Stromal cell of bone marrow (primary cell): ENCODE measurements at regions not wholly inside any gene's neighbourhood (a gene's known extent, or its start where the extent isn't known, plus 50 kb on each side); places are given as distances from the start of the nearest gene placed in this dataset.

Experiments used
- DNase-seq: peaks from one replicate; pipeline ENCODE4 v3.0.0-alpha.2; 2012; ENCODE audit warnings: low read depth

GRCh38 chr4:56206258-56206657 lies 181.0 kb downstream of the AASDH start:
- DNase-seq = no peak

- no peak for DNase-seq
These were observed 187.0 kb downstream of the AASDH start for GRCh38 chr4:56200275-56200674.

GRCh38 chr4:56198265-56198664 lies 189.0 kb downstream of the AASDH start:
- no peak for DNase-seq

DNA sequence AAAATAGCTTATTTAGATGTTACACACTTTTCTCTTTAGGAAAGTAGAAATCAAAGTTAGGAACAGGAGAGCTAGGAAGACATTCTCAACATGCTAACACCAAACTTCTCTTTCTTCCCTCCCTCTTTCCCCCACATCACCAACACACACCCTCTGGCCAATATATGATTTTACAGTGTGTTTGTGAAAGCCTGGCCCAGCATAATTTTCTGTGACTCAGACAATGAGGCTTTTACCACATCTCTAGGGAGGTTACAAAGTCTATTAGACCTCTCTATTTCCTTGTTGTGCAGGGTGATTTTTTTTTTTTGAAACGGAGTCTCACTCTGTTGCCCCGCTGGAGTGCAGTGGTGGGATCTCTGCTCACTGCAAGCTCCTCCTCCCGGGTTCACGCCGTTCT lies 189.9 kb downstream of the AASDH start:
- DNase-seq = peak; percentile 13

DNA sequence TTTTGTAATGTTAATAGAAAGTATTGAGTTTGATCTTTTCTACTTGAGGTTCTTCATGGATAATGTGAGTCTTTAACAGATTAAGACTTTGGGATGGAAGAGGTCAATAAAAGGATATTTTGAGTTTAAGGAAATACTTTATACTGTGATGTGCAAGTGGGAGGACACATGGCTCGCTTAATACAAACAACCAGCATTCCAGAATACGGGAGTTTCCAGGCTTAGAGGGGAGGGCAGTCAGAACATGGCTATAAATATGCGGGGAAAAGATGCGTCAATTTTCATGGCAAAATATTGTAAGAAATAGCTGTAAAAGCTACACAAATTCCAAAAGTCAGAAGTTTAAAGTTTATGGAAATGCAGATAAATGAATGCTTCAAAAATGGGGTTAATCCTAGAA lies 192.3 kb downstream of the AASDH start:
- no peak for DNase-seq

DNA sequence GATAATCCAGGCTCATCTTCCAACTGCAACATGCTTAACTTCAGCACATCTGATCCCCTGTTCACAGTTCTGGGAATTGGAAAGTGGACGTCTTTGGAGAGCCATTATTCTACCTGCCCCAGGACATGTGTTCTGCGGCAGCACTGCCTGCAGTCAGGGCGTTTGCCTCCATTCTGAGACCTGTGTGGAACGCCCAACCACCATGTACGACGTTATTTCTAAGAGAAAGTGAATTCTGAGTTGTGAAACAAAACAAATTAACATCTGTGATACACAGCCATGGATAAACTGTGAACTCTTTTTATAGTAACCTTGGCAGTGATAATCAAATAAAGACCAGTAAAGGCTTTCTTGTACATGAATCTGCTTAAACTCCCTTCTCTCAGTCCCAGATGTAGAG lies 195.8 kb downstream of the AASDH start:
- DNase-seq = no peak

GRCh38 chr4:56187688-56188087 lies 199.6 kb downstream of the AASDH start:
- no peak for DNase-seq

- no peak for DNase-seq
These were observed 200.3 kb downstream of the AASDH start for GRCh38 chr4:56186808-56187523.

DNA sequence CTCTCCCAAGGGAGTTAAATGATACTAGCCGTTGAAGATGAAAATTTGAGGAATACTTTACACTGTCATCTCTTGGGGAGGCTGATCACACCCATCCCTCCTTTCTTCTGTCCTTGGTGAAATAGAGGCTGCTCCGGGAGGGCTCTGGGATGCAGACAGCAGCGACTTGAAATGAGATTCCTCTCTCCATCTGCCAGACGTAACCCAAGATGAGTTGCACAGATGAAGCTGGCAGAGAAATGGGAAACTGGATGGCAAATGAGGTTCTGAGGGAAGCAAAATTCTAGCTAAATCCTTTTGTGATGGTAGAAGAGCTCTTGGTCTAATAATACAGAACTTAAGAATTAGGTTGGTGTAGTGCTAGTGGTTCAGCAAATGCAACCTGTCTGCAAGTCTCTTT lies 201.4 kb downstream of the AASDH start:
- no peak for DNase-seq

DNA sequence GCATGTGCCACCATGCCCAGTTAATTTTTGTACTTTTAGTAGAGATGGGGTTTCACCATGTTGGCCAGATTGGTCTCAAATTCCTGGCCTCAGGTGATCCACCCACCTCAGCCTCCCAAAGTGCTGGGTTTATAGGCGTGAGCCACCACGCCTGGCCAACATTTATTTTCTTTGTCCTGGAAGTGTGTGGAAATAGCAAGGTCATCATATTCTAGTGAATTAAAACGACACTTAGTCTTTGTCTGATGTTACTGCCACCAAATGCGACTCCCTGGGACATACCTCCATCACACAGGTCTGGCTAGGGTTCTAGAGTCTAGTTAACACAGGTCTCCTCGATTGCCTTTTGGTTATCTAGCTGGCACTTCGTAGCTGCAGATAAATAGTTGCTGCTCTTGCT lies 203.1 kb downstream of the AASDH start:
- DNase-seq = no peak

- DNase-seq = no peak
These were observed 203.8 kb downstream of the AASDH start for GRCh38 chr4:56183344-56183959.

GRCh38 chr4:56182356-56182755 lies 204.9 kb downstream of the AASDH start:
- no peak for DNase-seq

GRCh38 chr4:56181140-56181953 lies 205.9 kb downstream of the AASDH start:
- no peak for DNase-seq

- no peak for DNase-seq
These were observed 218.2 kb downstream of the AASDH start for GRCh38 chr4:56169061-56169460.

- DNase-seq = no peak
These were observed 216.2 kb downstream of the CEP135 start for GRCh38 chr4:56164907-56165306.

DNA sequence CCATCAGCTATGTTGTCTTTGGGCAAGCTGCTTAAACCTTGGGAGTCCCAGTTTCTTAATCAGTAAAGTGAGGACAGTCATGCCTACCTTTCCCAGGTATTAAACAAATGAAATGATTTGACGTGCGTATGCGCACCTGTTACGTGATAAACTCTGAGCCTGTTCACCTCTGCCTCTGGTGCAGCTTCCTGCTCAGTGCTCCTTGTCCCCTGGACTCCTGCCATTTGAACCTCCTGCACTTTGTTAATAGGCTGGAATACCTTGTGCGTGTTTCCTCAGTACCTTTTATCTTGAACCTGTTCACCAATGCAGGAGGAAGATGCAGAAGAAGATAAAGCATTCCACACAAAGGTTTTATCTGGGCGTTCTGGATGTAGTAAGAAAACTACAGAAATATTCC lies 211.9 kb downstream of the CEP135 start:
- DNase-seq = no peak

DNA sequence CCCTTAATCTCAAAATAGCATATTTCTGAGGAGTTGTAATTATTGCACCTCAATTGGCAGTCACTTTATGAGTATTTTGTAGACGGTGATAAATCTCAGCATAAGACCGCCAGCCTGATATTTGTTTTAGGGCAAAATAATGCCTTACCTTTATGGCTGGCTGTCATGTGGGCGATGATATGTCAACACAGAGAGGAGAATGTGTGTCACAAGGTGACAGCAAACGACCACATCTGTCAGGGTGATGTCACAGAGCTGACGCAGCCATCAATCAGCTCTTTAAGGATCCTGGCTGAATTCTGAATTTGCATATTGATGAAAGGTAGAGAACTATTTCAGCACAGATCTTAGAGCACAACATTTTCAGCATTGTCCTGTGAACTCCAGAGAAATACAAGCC lies 209.7 kb downstream of the CEP135 start:
- DNase-seq = no peak

DNA sequence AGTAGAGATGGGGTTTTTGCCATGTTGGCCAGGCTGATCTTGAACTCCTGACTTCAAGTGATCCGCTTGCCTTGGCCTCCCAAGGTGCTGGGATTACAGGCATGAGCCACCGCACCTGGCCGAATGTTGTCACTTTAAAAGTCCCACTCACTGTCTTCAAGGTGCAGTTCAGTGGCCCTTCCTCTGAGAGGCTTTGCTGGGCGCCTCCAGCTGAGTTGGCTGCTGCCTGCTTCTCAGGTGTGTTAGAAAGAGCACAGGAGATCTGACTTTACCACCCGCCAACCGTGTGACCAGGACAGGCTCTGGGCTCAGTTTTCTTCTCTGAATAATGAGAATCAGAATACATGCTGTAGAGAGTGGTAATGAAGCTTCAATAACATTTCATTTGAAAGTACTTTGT lies 207.4 kb downstream of the CEP135 start:
- no peak for DNase-seq

DNA sequence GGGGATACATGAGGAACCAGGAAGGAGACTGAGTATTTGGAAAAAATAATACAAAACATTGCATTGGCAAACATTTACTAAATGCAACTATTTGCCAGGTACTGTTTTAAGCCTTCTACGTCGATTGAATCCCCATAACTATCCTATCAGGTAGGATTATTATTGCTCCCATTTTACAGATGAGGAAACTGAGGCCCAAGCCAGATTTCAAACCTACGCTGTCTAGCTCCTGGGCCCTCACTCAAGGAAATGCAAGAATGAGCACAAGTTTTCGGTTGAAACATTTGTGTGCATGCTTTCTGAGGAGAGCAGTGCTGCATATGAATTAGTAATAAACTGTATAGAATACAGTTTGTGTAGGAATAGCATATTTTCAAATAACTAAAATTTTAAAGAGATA lies 206.7 kb downstream of the CEP135 start:
- DNase-seq = no peak

DNA sequence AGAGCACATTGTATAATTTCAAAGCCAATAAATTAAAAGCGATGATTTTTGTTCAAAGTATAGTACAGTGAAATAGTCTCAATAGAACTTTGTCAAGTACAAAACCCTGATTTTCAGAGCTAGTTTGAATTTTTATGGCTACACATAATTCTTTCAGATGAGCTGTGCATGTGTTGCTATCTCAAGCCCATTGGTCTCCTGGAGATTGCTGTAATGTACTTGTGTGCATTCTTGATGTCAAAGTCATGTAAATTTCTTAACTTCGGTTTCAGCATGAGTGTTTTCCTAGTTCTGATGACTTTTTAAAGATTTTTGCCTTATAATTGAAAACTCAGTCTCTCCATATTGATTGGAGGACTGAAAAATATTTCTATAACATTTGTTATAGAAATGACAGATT lies 200.8 kb downstream of the CEP135 start:
- no peak for DNase-seq

DNA sequence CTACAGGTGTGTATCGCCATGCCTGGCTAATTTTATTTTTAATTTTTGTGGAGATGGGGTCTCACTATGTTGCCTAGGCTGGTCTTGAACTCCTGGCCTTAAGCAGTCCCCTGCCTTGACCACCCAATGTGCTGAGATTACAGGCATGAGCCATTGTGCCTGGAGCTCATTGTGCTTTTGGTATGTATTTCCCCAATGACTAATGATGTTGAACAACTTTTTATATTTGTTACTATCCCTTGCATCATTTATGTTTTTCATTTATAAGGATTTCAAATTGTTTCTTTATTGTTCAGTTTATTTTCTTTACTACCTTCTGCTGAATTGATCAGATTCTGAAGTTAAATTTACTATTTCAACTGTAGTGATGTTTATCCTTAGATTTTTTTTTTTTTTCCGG lies 199.7 kb downstream of the CEP135 start:
- no peak for DNase-seq

DNA sequence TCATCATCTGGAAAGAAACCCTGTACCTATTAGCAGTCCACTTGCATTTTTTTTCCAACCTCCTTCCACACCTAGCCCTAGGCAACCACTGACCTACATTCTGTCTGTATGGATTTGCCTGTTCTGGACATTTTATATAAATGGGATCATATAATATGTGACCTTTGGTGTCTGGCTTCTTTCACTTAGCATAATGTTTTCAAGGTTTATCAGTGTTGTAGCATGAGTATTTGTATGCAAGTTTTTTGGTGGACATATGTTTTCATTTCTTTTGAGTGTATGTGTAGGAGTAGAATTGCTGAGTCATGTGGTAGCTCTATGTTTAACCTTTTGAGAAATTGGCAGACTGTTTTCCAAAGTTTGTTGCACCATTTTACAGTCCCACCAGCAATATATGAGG lies 198.6 kb downstream of the CEP135 start:
- DNase-seq = no peak

GRCh38 chr4:56146956-56147355 lies 198.2 kb downstream of the CEP135 start:
- no peak for DNase-seq
